H9 (cell line): ENCODE measurements at regions not wholly inside any gene's neighbourhood (a gene's known extent, or its start where the extent isn't known, plus 50 kb on each side); places are given as distances from the start of the nearest gene placed in this dataset.
A peak's percentile ranks its signal among the peaks of the same experiment; 100 is the strongest.

ENCODE experiments used
- DNase-seq: peaks from one replicate; pipeline ENCODE4 v3.0.0-alpha.2; 2017
- H2AFZ ChIP-seq: one replicate; pipeline ENCODE4 v1.6.1; 2013; ENCODE audit warnings: mild to moderate bottlenecking, low read length, control low read depth, moderate library complexity
- H2AK5ac ChIP-seq: 2 replicates; pipeline ENCODE4 v1.6.1; 2013; ENCODE audit warnings: low read length, control low read depth, mixed read lengths; ENCODE audit not compliant: insufficient read length
- H2BK120ac ChIP-seq: one replicate; pipeline ENCODE4 v1.6.1; 2013; ENCODE audit warnings: low read depth, mild to moderate bottlenecking, low read length, control low read depth, inconsistent platforms; ENCODE audit not compliant: poor library complexity, severe bottlenecking
- H2BK12ac ChIP-seq: 2 replicates; pipeline ENCODE4 v1.6.1; 2013; ENCODE audit warnings: low read length, control low read depth, mixed read lengths, low read depth; ENCODE audit not compliant: insufficient read length
- H2BK15ac ChIP-seq: 2 replicates; pipeline ENCODE4 v1.6.1; 2013; ENCODE audit warnings: low read depth, low read length, control low read depth
- H2BK20ac ChIP-seq: one replicate; pipeline ENCODE4 v1.6.1; 2013; ENCODE audit warnings: low read depth, mild to moderate bottlenecking, low read length, control low read depth, inconsistent platforms; ENCODE audit not compliant: poor library complexity, severe bottlenecking
- H2BK5ac ChIP-seq: 2 replicates; pipeline ENCODE4 v1.6.1; 2013; ENCODE audit warnings: low read length, control low read depth, mixed read lengths; ENCODE audit not compliant: insufficient read length
- H3K14ac ChIP-seq: 2 replicates; pipeline ENCODE4 v1.6.1; 2013; ENCODE audit warnings: low read length, control low read depth; ENCODE audit not compliant: insufficient read depth
- H3K18ac ChIP-seq: 2 replicates; pipeline ENCODE4 v1.6.1; 2013; ENCODE audit warnings: low read depth, mild to moderate bottlenecking, mixed read lengths, low read length, control low read depth; ENCODE audit not compliant: insufficient read length
- H3K23ac ChIP-seq: 2 replicates; pipeline ENCODE4 v1.6.1; 2013; ENCODE audit warnings: low read length, control low read depth, mixed read lengths, low read depth; ENCODE audit not compliant: insufficient read length
- H3K23me2 ChIP-seq: 2 replicates; pipeline ENCODE4 v1.6.1; 2013; ENCODE audit warnings: low read depth, mild to moderate bottlenecking, mixed read lengths, low read length, control low read depth; ENCODE audit not compliant: insufficient read length, poor library complexity, severe bottlenecking
- H3K27ac ChIP-seq: 2 replicates; pipeline ENCODE4 v1.5.1; 2013; ENCODE audit warnings: low read length, control low read depth, mixed read lengths, low read depth; ENCODE audit not compliant: insufficient read length
- H3K27me3 ChIP-seq: 2 replicates; pipeline ENCODE4 v1.6.1; 2013; ENCODE audit warnings: low read length, control low read depth, inconsistent platforms; ENCODE audit not compliant: insufficient read depth
- H3K4ac ChIP-seq: 2 replicates; pipeline ENCODE4 v1.6.1; 2013; ENCODE audit warnings: low read depth, mild to moderate bottlenecking, control low read depth, inconsistent platforms, low read length, moderate library complexity
- H3K4me1 ChIP-seq: 2 replicates; pipeline ENCODE4 v1.6.1; 2013; ENCODE audit warnings: low read length, control low read depth, inconsistent platforms; ENCODE audit not compliant: insufficient read depth
- H3K4me2 ChIP-seq: 2 replicates; pipeline ENCODE4 v1.6.1; 2013; ENCODE audit warnings: low read length, control low read depth, mixed read lengths; ENCODE audit not compliant: insufficient read length, insufficient read depth
- H3K56ac ChIP-seq: 2 replicates; pipeline ENCODE4 v1.6.1; 2013; ENCODE audit warnings: low read depth, mild to moderate bottlenecking, mixed read lengths, low read length, control low read depth; ENCODE audit not compliant: insufficient read length
- H3K79me1 ChIP-seq: 2 replicates; pipeline ENCODE4 v1.6.1; 2013; ENCODE audit warnings: low read depth, mild to moderate bottlenecking, moderate library complexity, low read length, control low read depth, inconsistent platforms; ENCODE audit not compliant: insufficient read depth, poor library complexity, severe bottlenecking
- H3K79me2 ChIP-seq: 2 replicates; pipeline ENCODE4 v1.6.1; 2013; ENCODE audit warnings: low read length, control low read depth, inconsistent platforms; ENCODE audit not compliant: insufficient read depth
- H3K9ac ChIP-seq: 2 replicates; pipeline ENCODE4 v1.6.1; 2013; ENCODE audit warnings: low read length, control low read depth, mixed read lengths; ENCODE audit not compliant: insufficient read length; ENCODE audit errors: extremely low read depth
- H3K9me3 ChIP-seq: one replicate; pipeline ENCODE4 v1.6.1; 2013; ENCODE audit warnings: low read depth, low read length, inconsistent platforms; ENCODE audit not compliant: control insufficient read depth
- H3T11ph ChIP-seq: one replicate; pipeline ENCODE4 v1.6.1; 2013; ENCODE audit warnings: mild to moderate bottlenecking, low read length, control low read depth, inconsistent platforms
- H4K20me1 ChIP-seq: one replicate; pipeline ENCODE4 v1.6.1; 2013; ENCODE audit not compliant: control insufficient read depth, insufficient read length, insufficient read depth
- H4K5ac ChIP-seq: 2 replicates; pipeline ENCODE4 v1.6.1; 2013; ENCODE audit warnings: low read depth, mild to moderate bottlenecking, mixed read lengths, low read length, control low read depth; ENCODE audit not compliant: insufficient read length
- H4K8ac ChIP-seq: replicated peaks from 2 replicates; pipeline ENCODE4 v1.6.1; 2013; ENCODE audit warnings: low read length, control low read depth, mixed read lengths, low read depth; ENCODE audit not compliant: insufficient read length
- H4K91ac ChIP-seq: 2 replicates; pipeline ENCODE4 v1.6.1; 2013; ENCODE audit warnings: low read depth, mild to moderate bottlenecking, moderate library complexity, mixed read lengths, low read length, control low read depth; ENCODE audit not compliant: insufficient read length
- H3K27ac Mint-ChIP-seq, 3 experiments: 2 replicates in 2 of 3; 3 replicates in 1 of 3; pipeline ENCODE4 v1.8.0; 2020 to 2021; ENCODE audit warnings: mixed read lengths in 3 of 3, mild to moderate bottlenecking in 1 of 3, moderate library complexity in 1 of 3
- H3K27me3 Mint-ChIP-seq: 2 replicates; pipeline ENCODE4 v1.8.0; 2021; ENCODE audit warnings: low read depth, mild to moderate bottlenecking, moderate library complexity, mixed read lengths
- H3K36me3 Mint-ChIP-seq, 3 experiments: 2 replicates in 2 of 3; 3 replicates in 1 of 3; pipeline ENCODE4 v1.8.0; 2020 to 2021; ENCODE audit warnings: low read depth in 3 of 3, mixed read lengths in 3 of 3; ENCODE audit not compliant: insufficient read depth in 1 of 3
- H3K4me1 Mint-ChIP-seq, 2 experiments: 2 replicates each; pipeline ENCODE4 v1.8.0; 2020; ENCODE audit warnings: mixed read lengths in 2 of 2
- H3K4me3 Mint-ChIP-seq, 2 experiments: 2 replicates in 1 of 2; 3 replicates in 1 of 2; pipeline ENCODE4 v1.8.0; 2020 to 2021; ENCODE audit warnings: mild to moderate bottlenecking in 2 of 2, mixed read lengths in 2 of 2, moderate library complexity in 1 of 2
- H3K9me3 Mint-ChIP-seq, 2 experiments: 2 replicates in 1 of 2; 3 replicates in 1 of 2; pipeline ENCODE4 v1.8.0; 2020; ENCODE audit warnings: mild to moderate bottlenecking in 2 of 2, mixed read lengths in 2 of 2, moderate library complexity in 1 of 2
- CTCF ChIP-seq: fragments of 200-600 bp; sonication (generic); conservative IDR thresholded peaks from 3 replicates; pipeline ENCODE4 v1.8.0; 2021; ENCODE audit warnings: antibody characterized with exemption, mild to moderate bottlenecking
- WGBS: extraction: QIAGEN DNeasy Blood & Tissue Kit; methylation state at CpG from one replicate; pipeline ENCODE4 v1.1.7; 2013; ENCODE audit warnings: missing lambda C conversion rate, low lambda C conversion rate, mixed read lengths; ENCODE audit not compliant: insufficient read length; ENCODE audit errors: extremely low coverage; 5-methylcytosine and 5-hydroxymethylcytosine counted together

- no peak overlapping the region for H3K4me3 Mint-ChIP-seq
- no peak for DNase-seq
- no CpG with 5 or more reads among the region's 2 CpGs for WGBS
Measured at GRCh38 chr12:78793491-78793890, 71.1 kb upstream of the SYT1 start.

More at GRCh38 chr12:78793491-78793890, 71.1 kb upstream of the SYT1 start:
- no peak overlapping the region for H4K91ac ChIP-seq
- H3K4me1 Mint-ChIP-seq = peaks cover 6 to 9% of the 10 kb centered on the region in 2 experiments
- no peaks in the 10 kb centered on the region for H4K20me1 ChIP-seq
- no peak overlapping the region for H4K8ac ChIP-seq
- no peak overlapping the region for H3K14ac ChIP-seq
- H3K36me3 Mint-ChIP-seq = peaks cover 0 to 15% (median 6%) of the 10 kb centered on the region in 3 experiments; a peak in 5 of 7 replicates
- no peaks in the 10 kb centered on the region for H3K27me3 Mint-ChIP-seq
- peaks cover 6% of the 10 kb centered on the region for H3K9me3 ChIP-seq
- H3K27me3 ChIP-seq = no peaks in the 10 kb centered on the region
- no peak overlapping the region for H2BK15ac ChIP-seq
- H3K4me1 ChIP-seq = no peaks in the 10 kb centered on the region
- H2BK120ac ChIP-seq = no peak overlapping the region
- H3K9ac ChIP-seq = no peak overlapping the region
- no peaks in the 10 kb centered on the region for H3K23me2 ChIP-seq
- no peak overlapping the region for H3K23ac ChIP-seq
- no peak for TF ChIP-seq CTCF
- H2BK5ac ChIP-seq = no peak overlapping the region
- H2BK20ac ChIP-seq = no peak overlapping the region
- no peaks in the 10 kb centered on the region for H3K79me2 ChIP-seq
- peaks cover 14 to 16% of the 10 kb centered on the region in 2 experiments; a peak in 4 of 5 replicates for H3K9me3 Mint-ChIP-seq
- H3K27ac Mint-ChIP-seq = peak overlapping the region in 1 of 3 experiments; percentile 0; a peak in 1 of 7 replicates
- H3T11ph ChIP-seq = no peak overlapping the region
- no peak overlapping the region for H3K18ac ChIP-seq
- no peak overlapping the region for H2AK5ac ChIP-seq
- H3K79me1 ChIP-seq = no peaks in the 10 kb centered on the region
- H3K27ac ChIP-seq = no peak overlapping the region
- H2BK12ac ChIP-seq = no peak overlapping the region
- no peak overlapping the region for H3K4ac ChIP-seq
- no peak overlapping the region for H3K56ac ChIP-seq
- H4K5ac ChIP-seq = no peak overlapping the region
- no peak overlapping the region for H2AFZ ChIP-seq
- H3K4me2 ChIP-seq = no peak overlapping the region
